AG20443 (cell line): ENCODE measurements at regions not wholly inside any gene's neighbourhood (a gene's known extent, or its start where the extent isn't known, plus 50 kb on each side); places are given as distances from the start of the nearest gene placed in this dataset.
A peak's percentile ranks its signal among the peaks of the same experiment; 100 is the strongest.
"Not testable (repeated sequence)": the region's sequence is repeated elsewhere in the genome, so short reads cannot be mapped to it uniquely, and the experiment has no call there.

Source experiments
- DNase-seq: peaks from one replicate; pipeline ENCODE4 v3.0.0; 2012; ENCODE audit warnings: low spot score, mixed read lengths

GRCh38 chr2:76697439-76697838 lies 824.7 kb downstream of the LRRTM4 start:
- DNase-seq, result not testable (repeated sequence)

- no peak for DNase-seq
Measured at GRCh38 chr2:76692908-76693307, 829.3 kb downstream of the LRRTM4 start.

- no peak for DNase-seq
Measured at GRCh38 chr2:76688732-76689131, 833.4 kb downstream of the LRRTM4 start.

- DNase-seq, result no peak
Measured at GRCh38 chr2:76687923-76688322, 834.3 kb downstream of the LRRTM4 start.

- no peak for DNase-seq
Measured at GRCh38 chr2:76684756-76685155, 837.4 kb downstream of the LRRTM4 start.

- DNase-seq, result no peak
Measured at GRCh38 chr2:76679025-76679396, 843.2 kb downstream of the LRRTM4 start.

GRCh38 chr2:76678383-76679024 lies 843.7 kb downstream of the LRRTM4 start:
- no peak for DNase-seq

GRCh38 chr2:76675212-76675611 lies 847.0 kb downstream of the LRRTM4 start:
- DNase-seq, result no peak

- DNase-seq, result no peak
Measured at GRCh38 chr2:76672798-76673197, 849.4 kb downstream of the LRRTM4 start.

GRCh38 chr2:76669966-76670465 lies 852.2 kb downstream of the LRRTM4 start:
- no peak for DNase-seq

- DNase-seq, result no peak
Measured at GRCh38 chr2:76668279-76668678, 853.9 kb downstream of the LRRTM4 start.

- DNase-seq, result no peak
Measured at GRCh38 chr2:76667821-76668271, 854.3 kb downstream of the LRRTM4 start.

- DNase-seq, result no peak
Measured at GRCh38 chr2:76642129-76642528, 880.0 kb downstream of the LRRTM4 start.

- DNase-seq, result no peak
Measured at GRCh38 chr2:76641506-76641905, 880.7 kb downstream of the LRRTM4 start.

GRCh38 chr2:76640905-76641304 lies 881.3 kb downstream of the LRRTM4 start:
- no peak for DNase-seq

GRCh38 chr2:76639171-76639680 lies 883.0 kb downstream of the LRRTM4 start:
- DNase-seq, result no peak

- no peak for DNase-seq
Measured at GRCh38 chr2:76633276-76633921, 888.8 kb downstream of the LRRTM4 start.

GRCh38 chr2:76625101-76625500 lies 897.1 kb downstream of the LRRTM4 start:
- DNase-seq, result no peak

- DNase-seq, result no peak
Measured at GRCh38 chr2:76613330-76613729, 902.6 kb upstream of the GCFC2 start.

GRCh38 chr2:76612764-76613163 lies 902.0 kb upstream of the GCFC2 start:
- DNase-seq, result no peak

GRCh38 chr2:76610451-76610850 lies 899.7 kb upstream of the GCFC2 start:
- DNase-seq, result no peak

GRCh38 chr2:76599732-76600368 lies 889.1 kb upstream of the GCFC2 start:
- peak; percentile 35 for DNase-seq

- DNase-seq, result no peak
Measured at GRCh38 chr2:76584474-76584873, 873.8 kb upstream of the GCFC2 start.
